ENCODE measurements at regions not wholly inside any gene's neighbourhood (a gene's known extent, or its start where the extent isn't known, plus 50 kb on each side); places are given as distances from the start of the nearest gene placed in this dataset.

DNA sequence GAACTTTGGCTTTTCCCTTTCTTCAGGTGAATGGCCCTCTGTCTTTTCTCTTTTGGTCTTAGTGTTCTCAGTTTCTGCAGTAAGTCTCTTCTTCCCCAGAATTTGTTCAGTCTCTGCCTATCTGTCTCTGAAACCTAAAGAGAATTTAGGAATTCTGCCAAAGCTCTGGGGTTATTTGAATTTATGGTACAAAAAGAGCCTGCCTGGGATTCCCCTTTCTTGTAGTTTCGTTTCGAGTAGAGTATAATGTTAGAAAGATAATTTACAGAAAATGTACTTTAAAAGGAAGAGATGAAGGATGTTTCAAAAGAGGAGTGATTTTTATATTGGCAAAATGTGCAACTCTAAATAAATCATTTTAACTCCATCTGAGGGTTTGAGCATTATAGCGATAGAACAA lies 247.4 kb upstream of the SATB1 start:
- H3K4me1 Mint-ChIP-seq, result peaks cover 4 to 7% of the 10 kb centered on the region in 2 experiments
- H3K27me3 Mint-ChIP-seq (ENCODE audit: low read depth), result no peaks in the 10 kb centered on the region; the same call in 1 of the 2 replicates
- Histone ChIP-seq H2AK5ac (ENCODE audit: insufficient read length, low read length) (no peak overlapping the region), H2BK20ac (ENCODE audit: low read depth, low read length, poor library complexity, severe bottlenecking) (no peak overlapping the region), H4K20me1 (ENCODE audit: control insufficient read depth, insufficient read depth, insufficient read length) (no peaks in the 10 kb centered on the region), H3K56ac (ENCODE audit: insufficient read length, low read depth, low read length) (no peak overlapping the region), H3K9me3 (ENCODE audit: control insufficient read depth, low read depth, low read length) (no peaks in the 10 kb centered on the region), H3K18ac (ENCODE audit: insufficient read length, low read depth, low read length) (no peak overlapping the region), H3K27me3 (ENCODE audit: insufficient read depth, low read length) (no peaks in the 10 kb centered on the region), H3K79me1 (ENCODE audit: insufficient read depth, low read depth, low read length, poor library complexity, severe bottlenecking) (no peaks in the 10 kb centered on the region), H2BK120ac (ENCODE audit: low read depth, low read length, poor library complexity, severe bottlenecking) (no peak overlapping the region), H3K23me2 (ENCODE audit: insufficient read length, low read depth, low read length, poor library complexity, severe bottlenecking) (no peaks in the 10 kb centered on the region), H4K91ac (ENCODE audit: insufficient read length, low read depth, low read length) (no peak overlapping the region), H3K27ac (ENCODE audit: insufficient read length, low read depth, low read length) (no peak overlapping the region), H3K4ac (ENCODE audit: low read depth, low read length) (no peak overlapping the region), H3K79me2 (ENCODE audit: insufficient read depth, low read length) (no peaks in the 10 kb centered on the region), H3K23ac (ENCODE audit: insufficient read length, low read depth, low read length) (no peak overlapping the region), H2AFZ (ENCODE audit: low read length) (no peak overlapping the region), H3K4me2 (ENCODE audit: insufficient read depth, insufficient read length, low read length) (no peak overlapping the region), H2BK15ac (ENCODE audit: low read depth, low read length) (no peak overlapping the region), H4K8ac (replicated peaks; ENCODE audit: insufficient read length, low read depth, low read length) (no peak overlapping the region), H3T11ph (ENCODE audit: low read length) (no peak overlapping the region), H3K14ac (ENCODE audit: insufficient read depth, low read length) (no peak overlapping the region), H4K5ac (ENCODE audit: insufficient read length, low read depth, low read length) (no peak overlapping the region), H2BK5ac (ENCODE audit: insufficient read length, low read length) (no peak overlapping the region), H3K4me1 (ENCODE audit: insufficient read depth, low read length) (peaks cover 6% of the 10 kb centered on the region; the same call in 1 of the 2 replicates), H3K9ac (ENCODE audit: extremely low read depth, insufficient read length, low read length) (no peak overlapping the region), H2BK12ac (ENCODE audit: insufficient read length, low read depth, low read length) (no peak overlapping the region)
- H3K4me3 Mint-ChIP-seq, result no peak overlapping the region
- DNase-seq, result no peak
- no peak overlapping the region for H3K27ac Mint-ChIP-seq
- TF ChIP-seq, protein P1, sequence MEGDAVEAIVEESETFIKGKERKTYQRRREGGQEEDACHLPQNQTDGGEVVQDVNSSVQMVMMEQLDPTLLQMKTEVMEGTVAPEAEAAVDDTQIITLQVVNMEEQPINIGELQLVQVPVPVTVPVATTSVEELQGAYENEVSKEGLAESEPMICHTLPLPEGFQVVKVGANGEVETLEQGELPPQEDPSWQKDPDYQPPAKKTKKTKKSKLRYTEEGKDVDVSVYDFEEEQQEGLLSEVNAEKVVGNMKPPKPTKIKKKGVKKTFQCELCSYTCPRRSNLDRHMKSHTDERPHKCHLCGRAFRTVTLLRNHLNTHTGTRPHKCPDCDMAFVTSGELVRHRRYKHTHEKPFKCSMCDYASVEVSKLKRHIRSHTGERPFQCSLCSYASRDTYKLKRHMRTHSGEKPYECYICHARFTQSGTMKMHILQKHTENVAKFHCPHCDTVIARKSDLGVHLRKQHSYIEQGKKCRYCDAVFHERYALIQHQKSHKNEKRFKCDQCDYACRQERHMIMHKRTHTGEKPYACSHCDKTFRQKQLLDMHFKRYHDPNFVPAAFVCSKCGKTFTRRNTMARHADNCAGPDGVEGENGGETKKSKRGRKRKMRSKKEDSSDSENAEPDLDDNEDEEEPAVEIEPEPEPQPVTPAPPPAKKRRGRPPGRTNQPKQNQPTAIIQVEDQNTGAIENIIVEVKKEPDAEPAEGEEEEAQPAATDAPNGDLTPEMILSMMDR (conservative IDR thresholded peaks at IDR 0.05), result no peak
- no peaks in the 10 kb centered on the region for H3K9me3 Mint-ChIP-seq
- no peaks in the 10 kb centered on the region for H3K36me3 Mint-ChIP-seq (ENCODE audit: insufficient read depth in 1 of 3, low read depth in 3 of 3)
- WGBS (ENCODE audit: extremely low coverage, insufficient read length, low lambda C conversion rate), result no CpG with 5 or more reads among the region's 3 CpGs
